HL-60 (cell line): ENCODE measurements at regions not wholly inside any gene's neighbourhood (a gene's known extent, or its start where the extent isn't known, plus 50 kb on each side); places are given as distances from the start of the nearest gene placed in this dataset.
"Not testable (repeated sequence)": the region's sequence is repeated elsewhere in the genome, so short reads cannot be mapped to it uniquely, and the experiment has no call there.

Source experiments
- DNase-seq, 2 experiments: peaks; one replicate each; pipeline ENCODE4 v3.0.0-alpha.2; 2010 to 2020; ENCODE audit warnings: low read depth in 1 of 2, low spot score in 1 of 2
- H3K27ac ChIP-seq: fragments of 250-450 bp; sonication (Bioruptor Pico); replicated peaks from 2 replicates; pipeline ENCODE4 v1.5.1; 2020; ENCODE audit warnings: mild to moderate bottlenecking, moderate library complexity
- H3K27me3 ChIP-seq: fragments of 250-450 bp; sonication (Bioruptor Pico); 2 replicates; pipeline ENCODE4 v1.5.1; 2021; ENCODE audit warnings: mild to moderate bottlenecking, moderate library complexity; ENCODE audit not compliant: insufficient read depth, poor library complexity, severe bottlenecking
- H3K4me3 ChIP-seq: replicated peaks from 2 replicates; pipeline ENCODE4 v1.5.1; 2011; ENCODE audit warnings: mild to moderate bottlenecking, control low read depth, low read length; ENCODE audit not compliant: insufficient read depth
- CTCF ChIP-seq: IDR thresholded peaks from one replicate; pipeline ENCODE4 v1.5.1; 2011; ENCODE audit warnings: low read length, control low read depth, inconsistent platforms; ENCODE audit not compliant: insufficient read depth
- GABPA ChIP-seq: IDR thresholded peaks from 2 replicates; pipeline ENCODE4 v1.6.1; 2012; ENCODE audit warnings: low read depth
- POLR2AphosphoS5 ChIP-seq: IDR thresholded peaks from 2 replicates; pipeline ENCODE4 v1.6.1; 2012; ENCODE audit warnings: low read depth
- REST ChIP-seq: IDR thresholded peaks from 2 replicates; pipeline ENCODE4 v1.6.1; 2012; ENCODE audit warnings: low read depth; ENCODE audit not compliant: insufficient replicate concordance
- SPI1 ChIP-seq: IDR thresholded peaks from 2 replicates; pipeline ENCODE4 v1.6.1; 2012; ENCODE audit warnings: low read depth, mild to moderate bottlenecking, borderline replicate concordance

GRCh38 chr6:115194981-115195638 lies 852.3 kb upstream of the HS3ST5 start:
- H3K27me3 ChIP-seq = no peaks in the 10 kb centered on the region
- no peak overlapping the region for H3K4me3 ChIP-seq
- H3K27ac ChIP-seq = no peak overlapping the region
- TF ChIP-seq GABPA = no peak
- TF ChIP-seq CTCF = no peak
- TF ChIP-seq POLR2AphosphoS5 = no peak
- no peak for TF ChIP-seq SPI1
- no peak for TF ChIP-seq REST
- DNase-seq = no peak

GRCh38 chr6:115191989-115192388 lies 849.2 kb upstream of the HS3ST5 start:
- no peak overlapping the region for H3K4me3 ChIP-seq
- no peak for TF ChIP-seq REST
- no peak for TF ChIP-seq POLR2AphosphoS5
- TF ChIP-seq SPI1 = no peak
- no peak for DNase-seq

GRCh38 chr6:115190534-115190933 lies 847.7 kb upstream of the HS3ST5 start:
- Histone ChIP-seq H3K27me3 (no peaks in the 10 kb centered on the region), H3K27ac (no peak overlapping the region), H3K4me3 (no peak overlapping the region)
- no peak for DNase-seq
- no peak for TF ChIP-seq REST
- no peak for TF ChIP-seq SPI1
- no peak for TF ChIP-seq GABPA

More at GRCh38 chr6:115191989-115192388, 849.2 kb upstream of the HS3ST5 start:
- H3K27me3 ChIP-seq = no peaks in the 10 kb centered on the region
- no peak overlapping the region for H3K27ac ChIP-seq

- not testable (repeated sequence) for H3K27me3 ChIP-seq, DNase-seq, H3K27ac ChIP-seq, H3K4me3 ChIP-seq
Observed at GRCh38 chr6:115175456-115175855, 832.6 kb upstream of the HS3ST5 start.

GRCh38 chr6:115165912-115166311 lies 823.1 kb upstream of the HS3ST5 start:
- DNase-seq, H3K27me3 ChIP-seq, H3K27ac ChIP-seq, H3K4me3 ChIP-seq: not testable (repeated sequence)
